HepG2 (cell line): ENCODE measurements at regions not wholly inside any gene's neighbourhood (a gene's known extent, or its start where the extent isn't known, plus 50 kb on each side); places are given as distances from the start of the nearest gene placed in this dataset.

Source experiments
- ATAC-seq: fragments of 200-7000 bp; cut with Tn5 transposase; 3 replicates; pipeline ENCODE4 v1.9.1; 2020; ENCODE audit warnings: mild to moderate bottlenecking, moderate library complexity
- BruUV-seq: library from RNA; stranded (reverse); fragments of 400-500 nt; replicated peaks from 2 replicates; lab custom pipeline; 2021; lab: Mats Ljungman, UMichigan
- CTCF ChIA-PET: fragments of 300-600 bp; formaldehyde crosslinking; extraction: SDS; loops from one replicate; lab custom pipeline; 2021; ENCODE audit warnings: low total read pairs, inconsistent platforms, low intra/inter-chr PET ratio; lab: Yijun Ruan, JAX
- POLR2A ChIA-PET: fragments of 350-600 bp; sonication (Branson Sonifier 250); formaldehyde crosslinking; loops from one replicate; lab custom pipeline; 2020; ENCODE audit warnings: antibody characterized with exemption, inconsistent platforms; lab: Yijun Ruan, JAX
- DNase-seq: peaks from one replicate; pipeline ENCODE4 v3.0.0-alpha.2; 2015; ENCODE audit warnings: low spot score
- FAIRE-seq: peaks from 3 replicates; lab custom pipeline; 2011; peaks lifted over from hg19 to GRCh38; lab: Jason Lieb, UNC
- H2AFZ ChIP-seq: one replicate; pipeline ENCODE4 v1.6.1; 2011; ENCODE audit warnings: low read length, inconsistent platforms
- H3K27ac ChIP-seq: fragments of 300-600 bp; 3 replicates; pipeline ENCODE4 v1.8.0; 2011; ENCODE audit warnings: mixed run types, mild to moderate bottlenecking, mixed read lengths, low read length, inconsistent platforms; ENCODE audit not compliant: insufficient read depth; ENCODE audit errors: extremely low read length
- H3K27me3 ChIP-seq, 2 experiments: fragments of 200-600 bp in 1 of 2; 2 replicates in 1 of 2; 3 replicates in 1 of 2; pipeline versions ENCODE4 v1.6.0 to v1.8.0; 2011; ENCODE audit warnings: low read length in 2 of 2, mild to moderate bottlenecking in 2 of 2, moderate library complexity in 2 of 2, inconsistent platforms in 1 of 2; ENCODE audit not compliant: insufficient read depth in 2 of 2, control insufficient read depth in 1 of 2
- H3K36me3 ChIP-seq, 2 experiments: fragments of 200-600 bp in 1 of 2; replicated peaks in 1 of 2; 2 replicates in 1 of 2; 3 replicates in 1 of 2; pipeline versions ENCODE4 v1.5.1 to v1.8.0; 2011; ENCODE audit warnings: low read length in 2 of 2, inconsistent platforms in 1 of 2; ENCODE audit not compliant: insufficient read depth in 2 of 2, control insufficient read depth in 1 of 2
- H3K4me1 ChIP-seq: 2 replicates; pipeline ENCODE4 v1.5.1; 2012; ENCODE audit warnings: low read length, inconsistent platforms; ENCODE audit not compliant: insufficient read depth
- H3K4me2 ChIP-seq: 2 replicates; pipeline ENCODE4 v1.6.0; 2011; ENCODE audit warnings: low read depth, low read length, inconsistent platforms
- H3K4me3 ChIP-seq, 3 experiments: fragments of 200-600 bp in 1 of 3; sonication (generic), shearing (Covaris generic) in 1 of 3; replicated peaks in 1 of 3; 2 replicates each; pipeline ENCODE4 v1.5.1; 2011 to 2016; ENCODE audit warnings: low read length in 3 of 3, inconsistent platforms in 2 of 3, low read depth in 2 of 3, mild to moderate bottlenecking in 2 of 3, control low read depth in 1 of 3, mixed read lengths in 1 of 3; ENCODE audit not compliant: insufficient read depth in 1 of 3
- H3K79me2 ChIP-seq: one replicate; pipeline ENCODE4 v1.6.1; 2011; ENCODE audit warnings: low read length, inconsistent platforms; ENCODE audit not compliant: insufficient read depth
- H3K9ac ChIP-seq: 2 replicates; pipeline ENCODE4 v1.6.0; 2011; ENCODE audit warnings: mild to moderate bottlenecking, low read depth, low read length, inconsistent platforms; ENCODE audit not compliant: insufficient read depth
- H3K9me3 ChIP-seq: 2 replicates; pipeline ENCODE4 v1.5.1; 2012; ENCODE audit warnings: mild to moderate bottlenecking, low read length
- H4K20me1 ChIP-seq: 2 replicates; pipeline ENCODE4 v1.6.0; 2011; ENCODE audit warnings: inconsistent platforms, mild to moderate bottlenecking, low read length, moderate library complexity; ENCODE audit not compliant: insufficient read depth
- AHDC1 ChIP-seq: sonication (generic); formaldehyde crosslinking; IDR thresholded peaks from 2 replicates; pipeline ENCODE4 v1.5.1; 2020; ENCODE audit warnings: mild to moderate bottlenecking, missing genetic modification reagents, borderline replicate concordance
- FIP1L1 ChIP-seq: fragments of 200-400 bp; formaldehyde crosslinking; IDR thresholded peaks from 2 replicates; pipeline ENCODE4 v1.6.1; 2018; ENCODE audit warnings: low read depth, mild to moderate bottlenecking, low read length, moderate library complexity, borderline replicate concordance; ENCODE audit not compliant: insufficient read depth
- FOXA1 ChIP-seq, 2 experiments: fragments of 450-650 bp in 1 of 2; sonication (generic) in 1 of 2; formaldehyde crosslinking in 1 of 2; IDR thresholded peaks; 2 replicates each; pipeline versions ENCODE4 v1.4.0 to v1.6.1; 2016 to 2020; ENCODE audit warnings: missing genetic modification reagents in 1 of 2
- GPBP1L1 ChIP-seq: sonication (generic); formaldehyde crosslinking; IDR thresholded peaks from 2 replicates; pipeline ENCODE4 v1.5.0; 2020; ENCODE audit warnings: mild to moderate bottlenecking, missing genetic modification reagents
- HMGXB4 ChIP-seq, 2 experiments: sonication (generic) in 1 of 2; formaldehyde crosslinking in 1 of 2; IDR thresholded peaks; 2 replicates each; pipeline versions ENCODE4 v1.4.0 to v1.6.1; 2018 to 2020; ENCODE audit warnings: missing genetic modification reagents in 2 of 2, borderline replicate concordance in 1 of 2, low read depth in 1 of 2, mild to moderate bottlenecking in 1 of 2, missing biosample characterization in 1 of 2
- RBAK ChIP-seq: sonication (generic); formaldehyde crosslinking; IDR thresholded peaks from 2 replicates; pipeline ENCODE4 v1.5.1; 2020; ENCODE audit warnings: mild to moderate bottlenecking, missing genetic modification reagents
- SRF ChIP-seq: IDR thresholded peaks from 2 replicates; pipeline ENCODE4 v1.6.1; 2011; ENCODE audit warnings: mild to moderate bottlenecking, low read depth, low read length, moderate library complexity
- YY1 ChIP-seq: IDR thresholded peaks from 2 replicates; pipeline ENCODE4 v1.6.1; 2011; ENCODE audit warnings: low read length, low read depth, moderate library complexity, mild to moderate bottlenecking; ENCODE audit not compliant: insufficient read depth, insufficient replicate concordance
- ZNF362 ChIP-seq: sonication (generic); formaldehyde crosslinking; IDR thresholded peaks from 2 replicates; pipeline ENCODE4 v1.4.0; 2020; ENCODE audit warnings: missing genetic modification reagents, mild to moderate bottlenecking, borderline replicate concordance
- ZNF766 ChIP-seq: sonication (generic); formaldehyde crosslinking; IDR thresholded peaks from 2 replicates; pipeline ENCODE4 v1.5.0; 2020; ENCODE audit warnings: missing genetic modification reagents, borderline replicate concordance
- ZSCAN9 ChIP-seq: IDR thresholded peaks from 2 replicates; pipeline ENCODE4 v1.6.1; 2016; ENCODE audit warnings: borderline replicate concordance
- WGBS: methylation state at CpG from one replicate; pipeline ENCODE4 v1.1.6; 2017; ENCODE audit warnings: low lambda C conversion rate; 5-methylcytosine and 5-hydroxymethylcytosine counted together
- in situ Hi-C: cut with HindIII; loops from 2 replicates; pipeline ENCODE4 v1.10.0; 2017; ENCODE audit warnings: low pct_unique_long_range_greater_than_20kb; ENCODE audit not compliant: extremely low pct_ligation_motif_present
- intact Hi-C: fragments of 100-400 bp; cut with micrococcal nuclease; formaldehyde crosslinking; loops from one replicate; pipeline ENCODE4 v1.10.0; 2022; ENCODE audit not compliant: unreplicated experiment
- TF ChIP-seq, protein P1 (sequence below): sonication (generic); formaldehyde crosslinking; IDR thresholded peaks from 2 replicates; pipeline ENCODE4 v1.4.0; 2020; ENCODE audit warnings: mild to moderate bottlenecking, low read depth, missing genetic modification reagents

DNA sequence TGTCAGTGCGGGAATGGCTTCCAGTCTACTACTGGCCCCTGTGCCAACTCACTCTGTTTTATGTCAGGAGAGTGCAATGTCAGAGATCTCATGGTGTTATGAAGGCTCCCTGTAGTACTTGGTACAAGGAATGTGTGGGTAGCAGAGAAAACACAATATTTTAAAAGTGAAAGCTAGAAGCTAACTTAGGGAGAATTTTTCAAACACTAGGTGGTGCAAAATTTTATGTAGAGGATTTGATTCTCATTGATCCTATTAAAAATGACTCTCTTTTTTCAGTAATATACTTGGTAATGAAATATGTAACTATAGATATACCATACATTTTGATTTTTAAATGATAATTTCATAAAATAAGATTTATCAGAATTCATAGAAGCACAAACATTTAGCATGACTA is 134.7 kb downstream of the JRKL start:
- Histone ChIP-seq H3K36me3 (no peaks in the 10 kb centered on the region), H3K79me2 (no peaks in the 10 kb centered on the region), H3K27me3 (no peaks in the 10 kb centered on the region; a peak in 1 of 5 replicates), H4K20me1 (no peaks in the 10 kb centered on the region), H3K4me2 (no peak overlapping the region), H3K4me1 (no peaks in the 10 kb centered on the region), H3K27ac (no peak overlapping the region), H3K9me3 (no peaks in the 10 kb centered on the region), H2AFZ (no peak overlapping the region), H3K9ac (no peak overlapping the region), H3K4me3 (no peak overlapping the region)
- DNase-seq = no peak
- no peak for FAIRE-seq
- in situ Hi-C loops (no loop called here), intact Hi-C loops (no loop called here)
- WGBS = 0% methylated on average over 1 of the region's 1 CpG
- ChIA-PET CTCF (no interaction called here), POLR2A (no interaction called here)
- no peak for ATAC-seq
- no TSS peak for BruUV-seq
- TF ChIP-seq, protein P1, sequence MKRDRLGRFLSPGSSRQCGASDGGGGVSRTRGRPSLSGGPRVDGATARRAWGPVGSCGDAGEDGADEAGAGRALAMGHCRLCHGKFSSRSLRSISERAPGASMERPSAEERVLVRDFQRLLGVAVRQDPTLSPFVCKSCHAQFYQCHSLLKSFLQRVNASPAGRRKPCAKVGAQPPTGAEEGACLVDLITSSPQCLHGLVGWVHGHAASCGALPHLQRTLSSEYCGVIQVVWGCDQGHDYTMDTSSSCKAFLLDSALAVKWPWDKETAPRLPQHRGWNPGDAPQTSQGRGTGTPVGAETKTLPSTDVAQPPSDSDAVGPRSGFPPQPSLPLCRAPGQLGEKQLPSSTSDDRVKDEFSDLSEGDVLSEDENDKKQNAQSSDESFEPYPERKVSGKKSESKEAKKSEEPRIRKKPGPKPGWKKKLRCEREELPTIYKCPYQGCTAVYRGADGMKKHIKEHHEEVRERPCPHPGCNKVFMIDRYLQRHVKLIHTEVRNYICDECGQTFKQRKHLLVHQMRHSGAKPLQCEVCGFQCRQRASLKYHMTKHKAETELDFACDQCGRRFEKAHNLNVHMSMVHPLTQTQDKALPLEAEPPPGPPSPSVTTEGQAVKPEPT (CRISPR knock-in tag) = no peak
- no peak for TF ChIP-seq AHDC1 (CRISPR knock-in tag)
- no peak for TF ChIP-seq SRF
- TF ChIP-seq ZSCAN9 (CRISPR knock-in tag) = no peak
- no peak for TF ChIP-seq ZNF766
- no peak for TF ChIP-seq YY1
- TF ChIP-seq FIP1L1 = no peak
- no peak for TF ChIP-seq RBAK (CRISPR knock-in tag)
- no peak for TF ChIP-seq GPBP1L1
- TF ChIP-seq ZNF362 (CRISPR knock-in tag) = no peak
- no peak for TF ChIP-seq FOXA1 (IDR thresholded peaks at IDR 0.05)
- no peak for TF ChIP-seq FOXA1 (CRISPR knock-in tag; IDR thresholded peaks at IDR 0.05)
- TF ChIP-seq HMGXB4 (CRISPR knock-in tag; IDR thresholded peaks at IDR 0.05; ENCODE audit: borderline replicate concordance in 1 of 2, low read depth in 1 of 2) = no peak
